Inflammatory macrophage (primary cell): ENCODE measurements at regions not wholly inside any gene's neighbourhood (a gene's known extent, or its start where the extent isn't known, plus 50 kb on each side); places are given as distances from the start of the nearest gene placed in this dataset.
"Not testable (repeated sequence)": the region's sequence is repeated elsewhere in the genome, so short reads cannot be mapped to it uniquely, and the experiment has no call there.

Experiments used
- DNase-seq, 2 donors: peaks; one replicate each; pipeline ENCODE4 v3.0.0-alpha.2; 2020 to 2022

- DNase-seq, result no peak
Measured at GRCh38 chr1:221989741-221990140, 247.9 kb upstream of the DUSP10 start.

- no peak for DNase-seq
Measured at GRCh38 chr1:221988829-221989228, 246.9 kb upstream of the DUSP10 start.

GRCh38 chr1:221987860-221988520 lies 246.1 kb upstream of the DUSP10 start:
- DNase-seq, result peak; percentile 46 to 84

- no peak for DNase-seq
Measured at GRCh38 chr1:221983444-221983843, 241.6 kb upstream of the DUSP10 start.

- no peak for DNase-seq
Measured at GRCh38 chr1:221981461-221981860, 239.6 kb upstream of the DUSP10 start.

- no peak for DNase-seq
Measured at GRCh38 chr1:221979444-221980032, 237.6 kb upstream of the DUSP10 start.

- not testable (repeated sequence) for DNase-seq
Measured at GRCh38 chr1:221978631-221979334, 236.9 kb upstream of the DUSP10 start.

GRCh38 chr1:221973787-221974186 lies 231.9 kb upstream of the DUSP10 start:
- not testable (repeated sequence) for DNase-seq

- no peak for DNase-seq
Measured at GRCh38 chr1:221972276-221973235, 230.7 kb upstream of the DUSP10 start.

GRCh38 chr1:221971035-221971434 lies 229.1 kb upstream of the DUSP10 start:
- not testable (repeated sequence) for DNase-seq

- DNase-seq, result not testable (repeated sequence)
Measured at GRCh38 chr1:221969298-221969858, 227.5 kb upstream of the DUSP10 start.

GRCh38 chr1:221967538-221967937 lies 225.6 kb upstream of the DUSP10 start:
- not testable (repeated sequence) for DNase-seq

- DNase-seq, result not testable (repeated sequence)
Measured at GRCh38 chr1:221966888-221967287, 225.0 kb upstream of the DUSP10 start.

- not testable (repeated sequence) for DNase-seq
Measured at GRCh38 chr1:221965891-221966290, 224.0 kb upstream of the DUSP10 start.

- no peak for DNase-seq
Measured at GRCh38 chr1:221965252-221965651, 223.4 kb upstream of the DUSP10 start.

GRCh38 chr1:221963742-221964141 lies 221.9 kb upstream of the DUSP10 start:
- DNase-seq, result peak in 1 of 2 donors; percentile 4

GRCh38 chr1:221962385-221962784 lies 220.5 kb upstream of the DUSP10 start:
- DNase-seq, result no peak

GRCh38 chr1:221961532-221962292 lies 219.8 kb upstream of the DUSP10 start:
- peak; percentile 68 to 85 for DNase-seq

GRCh38 chr1:221958161-221958562 lies 216.3 kb upstream of the DUSP10 start:
- not testable (repeated sequence) for DNase-seq

- DNase-seq, result not testable (repeated sequence)
Measured at GRCh38 chr1:221957350-221957749, 215.5 kb upstream of the DUSP10 start.

- DNase-seq, result no peak
Measured at GRCh38 chr1:221949996-221950395, 208.1 kb upstream of the DUSP10 start.
